Coronary artery (tissue), 2 donors: ENCODE measurements at regions not wholly inside any gene's neighbourhood (a gene's known extent, or its start where the extent isn't known, plus 50 kb on each side); places are given as distances from the start of the nearest gene placed in this dataset.

Experiments
- DNase-seq: peaks from one replicate; pipeline ENCODE4 v3.0.0-alpha.2; 2017; ENCODE audit warnings: low spot score
- H3K27ac ChIP-seq, 2 donors: fragments of 200-600 bp; sonication (generic); one replicate each; pipeline ENCODE4 v1.5.1; 2016 to 2019
- H3K4me3 ChIP-seq: fragments of 200-600 bp; sonication (generic); 2 replicates; pipeline ENCODE4 v1.5.1; 2016; ENCODE audit warnings: mild to moderate bottlenecking, moderate library complexity
- CTCF ChIP-seq: fragments of 200-600 bp; sonication (generic); IDR thresholded peaks from one replicate; pipeline ENCODE4 v1.5.1; 2019; ENCODE audit warnings: antibody characterized with exemption

- Histone ChIP-seq H3K27ac (peak overlapping the region; percentile 82), H3K4me3 (no peak overlapping the region)
- DNase-seq = no peak
- no peak for TF ChIP-seq CTCF
Observed at GRCh38 chr1:58883888-58884482, 100.1 kb upstream of the JUN start.

- Histone ChIP-seq H3K27ac (peak overlapping the region; percentile 82), H3K4me3 (no peak overlapping the region)
- no peak for DNase-seq
Observed at GRCh38 chr1:58884706-58885661, 101.1 kb upstream of the JUN start.

GRCh38 chr1:58885998-58886397 lies 102.2 kb upstream of the JUN start:
- no peak for TF ChIP-seq CTCF
- Histone ChIP-seq H3K27ac (peak overlapping the region; percentile 82), H3K4me3 (no peak overlapping the region)
- no peak for DNase-seq

More at GRCh38 chr1:58884706-58885661, 101.1 kb upstream of the JUN start:
- TF ChIP-seq CTCF = no peak

GRCh38 chr1:58886611-58887010 lies 102.8 kb upstream of the JUN start:
- no peak for DNase-seq
- Histone ChIP-seq H3K4me3 (no peak overlapping the region), H3K27ac (peak overlapping the region; percentile 82)
- TF ChIP-seq CTCF = no peak

GRCh38 chr1:58887059-58887458 lies 103.2 kb upstream of the JUN start:
- no peak for TF ChIP-seq CTCF
- peak overlapping the region; percentile 82 for H3K27ac ChIP-seq
- no peak for DNase-seq
- H3K4me3 ChIP-seq = no peak overlapping the region

GRCh38 chr1:58888833-58889232 lies 105.0 kb upstream of the JUN start:
- H3K27ac ChIP-seq = no peak overlapping the region
- DNase-seq = no peak
- no peak for TF ChIP-seq CTCF
- H3K4me3 ChIP-seq = no peak overlapping the region
